GM23338 (cell line): ENCODE measurements at regions not wholly inside any gene's neighbourhood (a gene's known extent, or its start where the extent isn't known, plus 50 kb on each side); places are given as distances from the start of the nearest gene placed in this dataset.

ENCODE experiments used
- CREB1 ChIP-seq: fragments of 250-450 bp; sonication (Bioruptor Pico); IDR thresholded peaks from 2 replicates; pipeline ENCODE4 v1.5.0; 2020; ENCODE audit warnings: low read depth, mild to moderate bottlenecking, moderate library complexity
- CTCF ChIP-seq, 2 experiments: fragments of 200-600 bp in 1 of 2; sonication (generic) in 1 of 2; conservative IDR thresholded peaks; 2 replicates each; pipeline versions ENCODE4 v1.5.1 to v1.6.1; 2016 to 2017; ENCODE audit warnings: antibody characterized with exemption in 2 of 2, low read depth in 2 of 2, mild to moderate bottlenecking in 2 of 2, moderate library complexity in 1 of 2
- ETS1 ChIP-seq: IDR thresholded peaks from 2 replicates; pipeline ENCODE4 v1.6.1; 2016; ENCODE audit warnings: antibody characterized with exemption
- EZH2 ChIP-seq: fragments of 200-600 bp; sonication (generic); IDR thresholded peaks from one replicate; pipeline ENCODE4 v1.8.0; 2017; ENCODE audit warnings: antibody characterized with exemption, mild to moderate bottlenecking, low read depth; ENCODE audit not compliant: unreplicated experiment
- EZH2phosphoT487 ChIP-seq: fragments of 200-600 bp; sonication (generic); IDR thresholded peaks from one replicate; pipeline ENCODE4 v1.8.1; 2018; ENCODE audit warnings: antibody characterized with exemption; ENCODE audit not compliant: unreplicated experiment
- JUNB ChIP-seq: IDR thresholded peaks from one replicate; pipeline ENCODE4 v1.6.1; 2016; ENCODE audit warnings: antibody characterized with exemption; ENCODE audit not compliant: unreplicated experiment
- NANOG ChIP-seq: IDR thresholded peaks from 2 replicates; pipeline ENCODE4 v1.6.1; 2016; ENCODE audit warnings: antibody characterized with exemption, borderline replicate concordance
- POLR2AphosphoS5 ChIP-seq: IDR thresholded peaks from 2 replicates; pipeline ENCODE4 v1.6.1; 2016; ENCODE audit warnings: antibody characterized with exemption, low read depth
- REST ChIP-seq: IDR thresholded peaks from one replicate; pipeline ENCODE4 v1.6.1; 2018; ENCODE audit warnings: antibody characterized with exemption; ENCODE audit not compliant: unreplicated experiment
- STAT1 ChIP-seq: IDR thresholded peaks from one replicate; pipeline ENCODE4 v1.6.1; 2016; ENCODE audit warnings: antibody characterized with exemption; ENCODE audit not compliant: unreplicated experiment
- ZNF114 ChIP-seq: fragments of 250-450 bp; sonication (Bioruptor Pico); IDR thresholded peaks from 2 replicates; pipeline ENCODE4 v1.5.0; 2020; ENCODE audit warnings: mild to moderate bottlenecking, moderate library complexity
- ZNF331 ChIP-seq: fragments of 250-450 bp; sonication (Bioruptor Pico); IDR thresholded peaks from 2 replicates; pipeline ENCODE4 v1.5.0; 2020; ENCODE audit warnings: low read depth, mild to moderate bottlenecking, moderate library complexity
- ZNF462 ChIP-seq: fragments of 250-450 bp; sonication (Bioruptor Pico); IDR thresholded peaks from 2 replicates; pipeline ENCODE4 v1.5.0; 2020; ENCODE audit warnings: mild to moderate bottlenecking, moderate library complexity

GRCh38 chr5:62828742-62829603 lies 250.4 kb downstream of the LRRC70 start:
- TF ChIP-seq CREB1 (CRISPR knock-in tag), result no peak
- TF ChIP-seq REST, result no peak
- peak; percentile 23 to 53; a peak in 3 of 4 replicates for TF ChIP-seq CTCF (conservative IDR thresholded peaks at IDR 0.05; ENCODE audit: low read depth in 2 of 2)
- TF ChIP-seq EZH2, result no peak
- no peak for TF ChIP-seq ETS1
- no peak for TF ChIP-seq POLR2AphosphoS5
- TF ChIP-seq ZNF462, result no peak
- no peak for TF ChIP-seq JUNB
- TF ChIP-seq EZH2phosphoT487, result no peak
- no peak for TF ChIP-seq NANOG
- no peak for TF ChIP-seq STAT1
- no peak for TF ChIP-seq ZNF114 (CRISPR knock-in tag)
- TF ChIP-seq ZNF331 (CRISPR knock-in tag), result no peak
